HG03520 (cell line): ENCODE measurements at regions not wholly inside any gene's neighbourhood (a gene's known extent, or its start where the extent isn't known, plus 50 kb on each side); places are given as distances from the start of the nearest gene placed in this dataset.

Experiments
- ATAC-seq: cut with Tn5 transposase; IDR thresholded peaks from one replicate; pipeline ENCODE4 v1.9.1; 2021; ENCODE audit warnings: mild to moderate bottlenecking, moderate library complexity; ENCODE audit not compliant: unreplicated experiment

DNA sequence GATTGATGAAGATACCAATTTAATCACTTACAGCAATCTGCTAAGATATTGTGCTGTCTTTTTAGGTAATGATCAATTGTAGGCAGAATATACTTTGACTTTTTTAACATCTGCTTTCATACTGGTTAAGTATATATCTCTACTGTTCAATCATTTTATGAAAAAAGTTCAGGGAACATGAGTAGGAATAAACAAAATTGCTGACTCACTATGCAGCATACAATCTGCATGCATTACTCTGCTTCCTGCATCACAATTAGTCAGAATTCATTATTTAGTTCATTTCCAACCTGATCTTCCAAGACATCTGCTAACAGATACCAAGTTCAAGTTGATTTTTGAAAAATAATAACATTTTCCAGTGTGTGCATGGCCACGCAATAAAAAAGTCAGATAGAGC is 1430.4 kb upstream of the LRRTM1 start:
- no peak for ATAC-seq

- ATAC-seq, result no peak
These were observed 1410.3 kb upstream of the LRRTM1 start for GRCh38 chr2:81714817-81715216.

GRCh38 chr2:81706856-81707255 is 1402.3 kb upstream of the LRRTM1 start:
- ATAC-seq, result no peak

- ATAC-seq, result no peak
These were observed 1399.3 kb upstream of the LRRTM1 start for GRCh38 chr2:81703831-81704230.

GRCh38 chr2:81692566-81692965 is 1388.0 kb upstream of the LRRTM1 start:
- no peak for ATAC-seq

DNA sequence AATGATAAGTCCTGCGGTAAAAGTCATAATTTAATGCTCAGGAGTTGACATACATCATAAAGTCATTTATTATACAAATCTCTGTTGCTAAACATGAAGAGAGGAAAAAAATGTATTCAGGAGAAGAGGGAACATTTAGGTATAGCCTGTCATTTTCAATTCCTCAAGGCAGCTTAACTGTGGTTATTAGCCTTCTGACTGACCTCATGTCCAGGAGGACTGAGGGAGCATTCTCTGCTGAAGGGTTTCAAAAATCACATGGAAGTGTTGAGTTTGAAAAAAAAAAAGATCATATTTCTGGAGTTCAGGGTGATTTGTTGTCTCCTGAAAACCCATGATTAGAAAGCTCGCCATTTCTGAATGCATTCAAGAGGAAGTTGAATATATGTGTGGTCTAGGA is 1371.1 kb upstream of the LRRTM1 start:
- ATAC-seq, result no peak

GRCh38 chr2:81672923-81673322 is 1368.4 kb upstream of the LRRTM1 start:
- ATAC-seq, result no peak

DNA sequence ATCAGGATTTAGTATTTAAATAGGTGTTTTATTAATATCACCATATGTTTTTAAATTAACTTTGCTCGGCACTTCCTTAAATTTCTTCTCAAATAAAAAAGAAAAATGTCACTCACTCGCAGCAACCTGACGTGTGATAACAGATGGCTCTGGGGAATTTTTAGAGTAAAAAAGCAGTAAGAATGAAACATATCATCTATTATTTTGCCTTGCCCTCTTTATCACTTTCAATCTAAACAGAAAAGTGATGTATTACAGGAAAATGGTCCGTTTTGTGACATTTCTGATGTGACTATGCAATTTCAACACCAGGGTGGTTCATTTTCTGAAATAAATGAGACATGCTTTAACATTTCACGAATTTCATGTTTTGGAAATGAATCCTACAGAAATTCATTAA is 1368.0 kb upstream of the LRRTM1 start:
- no peak for ATAC-seq

GRCh38 chr2:81670885-81671284 is 1366.3 kb upstream of the LRRTM1 start:
- no peak for ATAC-seq

DNA sequence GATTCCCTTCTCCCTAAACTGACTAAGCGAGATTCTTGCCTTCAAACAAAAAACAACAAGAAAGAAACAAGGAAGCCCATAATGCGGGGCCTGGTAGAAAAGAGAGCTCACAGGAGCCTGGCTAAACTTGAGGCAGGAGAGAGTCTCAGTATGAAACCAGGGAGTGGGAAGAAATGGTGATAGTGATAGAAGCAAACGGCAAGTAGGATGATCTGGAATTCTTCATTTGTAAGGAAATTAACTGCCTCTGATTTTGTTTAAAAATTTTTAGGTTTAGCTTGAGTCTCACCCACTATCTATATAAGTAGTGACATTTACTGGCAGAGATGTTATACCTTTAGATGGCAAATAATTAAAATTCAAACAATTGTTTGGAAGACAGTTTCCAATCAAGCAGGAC is 1356.5 kb upstream of the LRRTM1 start:
- ATAC-seq, result no peak

GRCh38 chr2:81658227-81658626 is 1353.7 kb upstream of the LRRTM1 start:
- no peak for ATAC-seq

GRCh38 chr2:81650048-81650971 is 1345.8 kb upstream of the LRRTM1 start:
- no peak for ATAC-seq

GRCh38 chr2:81648806-81649205 is 1344.3 kb upstream of the LRRTM1 start:
- ATAC-seq, result no peak

- ATAC-seq, result no peak
These were observed 1343.8 kb upstream of the LRRTM1 start for GRCh38 chr2:81648370-81648769.

DNA sequence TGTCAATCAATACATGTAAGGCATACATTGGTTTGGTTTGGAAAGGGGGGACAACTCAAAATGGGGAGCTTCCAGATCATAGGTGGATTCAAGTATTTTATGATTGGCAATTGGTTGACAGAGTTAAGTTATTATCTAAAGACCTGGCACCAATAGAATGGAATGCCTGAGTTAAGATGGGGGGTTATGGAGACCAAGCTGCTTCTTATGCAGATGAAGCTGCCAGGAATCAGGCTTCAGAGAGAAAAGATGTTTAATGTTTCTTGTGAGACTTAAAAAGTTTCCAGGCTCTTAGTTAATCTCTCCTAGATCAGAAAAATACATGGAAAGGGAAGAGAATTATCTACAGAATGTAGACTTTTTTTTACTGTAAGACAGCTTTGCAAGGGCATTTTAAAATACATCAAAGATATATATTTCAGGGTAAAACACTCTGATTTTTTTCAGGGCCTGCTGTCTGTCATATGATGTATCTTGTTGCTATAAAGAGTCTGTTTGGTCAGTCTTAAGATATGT is 1343.2 kb upstream of the LRRTM1 start:
- no peak for ATAC-seq

- no peak for ATAC-seq
These were observed 1341.3 kb upstream of the LRRTM1 start for GRCh38 chr2:81645745-81646301.

DNA sequence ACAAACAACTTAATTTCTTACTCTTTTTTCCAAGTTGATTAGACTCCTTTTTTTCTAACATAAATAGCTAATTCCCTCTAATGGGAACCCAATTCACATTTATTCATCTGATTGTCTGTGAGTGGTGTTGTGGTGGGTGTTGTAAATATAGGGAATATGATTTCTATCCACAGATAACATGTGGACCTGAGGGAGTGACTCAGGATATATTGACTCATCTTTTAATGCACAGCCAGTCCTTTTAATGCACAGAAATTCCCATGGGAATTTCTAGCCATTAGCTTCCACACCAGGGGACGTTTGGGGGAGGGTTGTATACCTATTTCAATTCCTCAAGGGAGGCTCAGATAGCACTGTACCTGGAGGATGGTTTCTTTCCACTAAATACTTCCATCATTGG is 1339.6 kb upstream of the LRRTM1 start:
- no peak for ATAC-seq

- no peak for ATAC-seq
These were observed 1320.3 kb upstream of the LRRTM1 start for GRCh38 chr2:81624825-81625224.

DNA sequence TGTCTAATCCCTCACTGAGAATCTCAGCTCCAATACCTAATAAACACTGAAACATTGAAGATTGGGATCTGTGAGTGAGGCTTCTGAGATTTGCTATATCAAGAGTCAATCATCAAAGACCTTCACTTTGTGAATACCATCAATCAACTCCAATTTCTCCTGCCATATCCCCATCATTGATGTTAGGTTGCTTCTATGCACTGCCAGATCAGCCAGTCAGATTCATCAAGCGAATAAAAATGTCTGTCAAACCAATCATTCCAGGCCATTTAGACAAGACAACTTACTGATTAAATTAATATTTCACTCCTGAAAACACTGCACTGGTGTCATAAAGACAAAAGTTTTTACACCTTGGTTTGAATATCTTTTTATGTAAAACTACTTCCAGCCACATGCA is 1295.5 kb upstream of the LRRTM1 start:
- ATAC-seq, result no peak

DNA sequence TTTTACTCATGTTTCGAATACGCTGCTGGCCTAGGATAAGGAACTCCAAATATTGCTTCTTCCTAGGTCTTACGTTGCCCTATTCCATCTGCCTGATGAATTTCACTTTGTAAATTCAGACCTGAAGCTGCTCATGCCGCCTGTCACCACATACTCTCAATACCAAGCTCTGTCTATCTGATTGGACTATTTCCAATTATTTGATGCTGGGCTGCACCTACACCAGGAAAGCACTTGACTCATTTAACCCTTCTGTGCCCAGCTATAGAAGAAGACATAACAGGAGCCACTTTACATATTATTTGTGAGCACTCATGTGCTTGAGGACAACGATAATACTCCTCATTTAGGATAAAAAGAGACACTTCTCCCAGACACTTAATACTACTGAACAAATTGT is 1293.9 kb upstream of the LRRTM1 start:
- ATAC-seq, result no peak

- no peak for ATAC-seq
These were observed 1284.9 kb upstream of the LRRTM1 start for GRCh38 chr2:81589406-81589805.
